ENCODE measurements at regions not wholly inside any gene's neighbourhood (a gene's known extent, or its start where the extent isn't known, plus 50 kb on each side); places are given as distances from the start of the nearest gene placed in this dataset.

DNA sequence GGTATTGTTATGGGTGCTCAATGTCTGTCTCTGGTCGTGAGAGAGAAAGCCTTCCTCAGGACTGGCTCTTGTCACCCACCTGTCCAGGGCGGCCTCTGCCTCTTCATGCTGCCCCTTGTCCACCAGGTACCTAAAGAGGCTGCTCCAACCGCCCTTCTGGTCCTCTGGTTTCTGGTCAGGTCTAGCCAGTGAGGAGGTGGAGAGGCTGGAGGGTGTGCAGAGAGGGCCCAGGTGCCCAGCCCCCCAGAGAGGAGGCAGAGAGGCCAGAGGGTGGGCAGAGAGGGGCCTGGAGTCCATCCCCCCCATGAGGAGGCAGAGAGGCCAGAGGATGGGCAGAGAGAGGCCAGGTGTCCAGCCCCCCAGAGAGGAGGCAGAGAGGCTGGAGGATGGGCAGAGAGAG is 329.8 kb upstream of the IRX4 start:
- no peak overlapping the region for H3K4me3 ChIP-seq (replicated peaks; ENCODE audit: low read depth, low read length)
- DNase-seq (ENCODE audit: extremely low read depth, low read depth) = no peak
- TF ChIP-seq, protein P1, sequence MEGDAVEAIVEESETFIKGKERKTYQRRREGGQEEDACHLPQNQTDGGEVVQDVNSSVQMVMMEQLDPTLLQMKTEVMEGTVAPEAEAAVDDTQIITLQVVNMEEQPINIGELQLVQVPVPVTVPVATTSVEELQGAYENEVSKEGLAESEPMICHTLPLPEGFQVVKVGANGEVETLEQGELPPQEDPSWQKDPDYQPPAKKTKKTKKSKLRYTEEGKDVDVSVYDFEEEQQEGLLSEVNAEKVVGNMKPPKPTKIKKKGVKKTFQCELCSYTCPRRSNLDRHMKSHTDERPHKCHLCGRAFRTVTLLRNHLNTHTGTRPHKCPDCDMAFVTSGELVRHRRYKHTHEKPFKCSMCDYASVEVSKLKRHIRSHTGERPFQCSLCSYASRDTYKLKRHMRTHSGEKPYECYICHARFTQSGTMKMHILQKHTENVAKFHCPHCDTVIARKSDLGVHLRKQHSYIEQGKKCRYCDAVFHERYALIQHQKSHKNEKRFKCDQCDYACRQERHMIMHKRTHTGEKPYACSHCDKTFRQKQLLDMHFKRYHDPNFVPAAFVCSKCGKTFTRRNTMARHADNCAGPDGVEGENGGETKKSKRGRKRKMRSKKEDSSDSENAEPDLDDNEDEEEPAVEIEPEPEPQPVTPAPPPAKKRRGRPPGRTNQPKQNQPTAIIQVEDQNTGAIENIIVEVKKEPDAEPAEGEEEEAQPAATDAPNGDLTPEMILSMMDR (IDR thresholded peaks at IDR 0.05; ENCODE audit: low read depth, low read length, missing control alignments) = no peak

DNA sequence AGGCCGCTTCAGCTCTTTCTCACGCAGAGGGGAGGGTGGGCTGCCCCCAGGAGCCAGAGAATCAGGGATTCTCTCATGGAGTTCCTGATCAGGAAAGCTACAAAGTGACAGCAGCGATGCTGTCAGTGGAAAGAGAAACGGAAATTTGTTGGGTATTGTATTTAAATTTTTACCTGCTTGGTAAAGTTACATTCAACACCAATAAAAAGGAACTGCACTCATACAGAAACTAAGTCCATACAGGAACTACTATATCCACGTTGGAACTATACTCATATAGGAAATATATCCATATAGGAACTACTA is 325.5 kb upstream of the IRX4 start:
- TF ChIP-seq, protein P1 (IDR thresholded peaks at IDR 0.05; ENCODE audit: low read depth, low read length, missing control alignments) = no peak
- no peak for DNase-seq (ENCODE audit: extremely low read depth, low read depth)

GRCh38 chr5:2207416-2208238 is 324.9 kb upstream of the IRX4 start:
- TF ChIP-seq, protein P1 (IDR thresholded peaks at IDR 0.05; ENCODE audit: low read depth, low read length, missing control alignments) = no peak
- DNase-seq (ENCODE audit: extremely low read depth, low read depth) = no peak
- H3K4me3 ChIP-seq (replicated peaks; ENCODE audit: low read depth, low read length) = no peak overlapping the region

More for the DNA sequence above, 325.5 kb upstream of the IRX4 start:
- no peak overlapping the region for H3K4me3 ChIP-seq (replicated peaks; ENCODE audit: low read depth, low read length)

DNA sequence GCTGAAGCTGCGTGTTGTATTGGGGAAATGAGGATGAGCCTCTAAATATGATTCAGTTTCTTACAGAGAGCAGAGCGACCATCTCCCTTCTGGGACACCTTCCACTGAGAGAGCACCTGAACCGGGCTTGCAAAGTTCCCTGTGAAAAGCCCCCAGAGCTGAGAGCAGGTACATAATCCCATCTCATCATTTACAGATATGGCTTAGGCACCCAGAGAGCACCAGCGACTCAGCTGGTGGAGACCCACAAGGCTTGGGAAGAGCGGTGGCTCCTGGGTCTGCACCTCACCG is 324.3 kb upstream of the IRX4 start:
- TF ChIP-seq, protein P1 (IDR thresholded peaks at IDR 0.05; ENCODE audit: low read depth, low read length, missing control alignments) = no peak
- no peak for DNase-seq (ENCODE audit: extremely low read depth, low read depth)
- H3K4me3 ChIP-seq (replicated peaks; ENCODE audit: low read depth, low read length) = no peak overlapping the region

GRCh38 chr5:2206293-2207108 is 323.8 kb upstream of the IRX4 start:
- no peak overlapping the region for H3K4me3 ChIP-seq (replicated peaks; ENCODE audit: low read depth, low read length)
- DNase-seq (ENCODE audit: extremely low read depth, low read depth) = no peak
- TF ChIP-seq, protein P1 (IDR thresholded peaks at IDR 0.05; ENCODE audit: low read depth, low read length, missing control alignments) = no peak

DNA sequence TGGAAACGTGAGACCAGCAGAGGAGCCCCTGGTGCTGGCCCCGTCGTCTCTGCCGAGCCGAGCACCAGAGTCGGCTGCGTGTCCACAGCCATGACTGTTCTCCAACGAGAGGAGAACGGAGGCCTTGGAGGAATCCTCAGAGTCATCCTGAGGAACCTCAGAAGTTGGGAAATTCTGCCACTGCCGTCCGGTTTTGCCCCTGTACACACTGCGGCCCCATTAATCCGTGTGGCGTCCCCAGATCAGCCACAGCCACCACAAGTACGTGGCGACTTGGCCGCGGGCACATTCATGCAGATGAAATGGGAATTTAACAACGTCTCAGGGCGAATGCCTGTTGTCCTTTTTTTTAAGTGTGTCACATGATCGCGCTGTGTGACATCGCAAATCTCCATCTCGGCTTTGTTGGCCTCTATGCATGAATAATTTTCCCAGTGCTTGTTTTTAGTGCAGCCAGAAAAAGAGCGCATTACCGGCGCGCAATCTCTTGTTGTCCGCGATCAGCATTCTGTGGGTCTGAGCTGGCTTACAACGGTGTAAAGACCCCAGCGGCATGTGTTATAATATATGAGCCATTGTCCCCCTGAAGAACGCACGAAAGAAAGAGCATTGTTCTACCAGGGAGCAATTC is 323.0 kb upstream of the IRX4 start:
- TF ChIP-seq, protein P1 (IDR thresholded peaks at IDR 0.05; ENCODE audit: low read depth, low read length, missing control alignments) = no peak
- no peak for DNase-seq (ENCODE audit: extremely low read depth, low read depth)
- no peak overlapping the region for H3K4me3 ChIP-seq (replicated peaks; ENCODE audit: low read depth, low read length)
